ENCODE measurements at regions not wholly inside any gene's neighbourhood (a gene's known extent, or its start where the extent isn't known, plus 50 kb on each side); places are given as distances from the start of the nearest gene placed in this dataset.

DNA sequence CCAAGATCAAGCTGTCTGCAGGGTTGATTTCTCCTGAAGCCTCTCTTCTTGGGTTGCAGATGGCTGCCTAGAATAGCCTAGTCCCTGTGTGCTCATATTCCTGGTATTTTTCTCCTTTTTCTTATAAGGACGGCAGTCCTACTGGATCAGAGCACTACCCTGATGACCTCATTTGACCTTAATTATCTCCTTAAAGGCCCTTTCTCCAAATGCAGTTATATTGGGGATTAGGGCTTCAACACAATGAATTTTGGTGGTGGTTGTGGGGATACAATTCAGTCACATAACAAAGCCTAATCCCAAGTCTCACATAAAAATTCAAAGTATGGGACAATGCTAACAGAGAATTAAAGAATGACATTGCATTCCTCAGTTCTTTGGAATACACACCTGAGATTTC lies 238.8 kb upstream of the SALL1 start:
- TF ChIP-seq POLR2A (IDR thresholded peaks at IDR 0.05; ENCODE audit: low read depth) (no peak), EP300 (IDR thresholded peaks at IDR 0.05) (no peak), POLR2AphosphoS5 (IDR thresholded peaks at IDR 0.05) (no peak)
- TF ChIP-seq, protein P1, sequence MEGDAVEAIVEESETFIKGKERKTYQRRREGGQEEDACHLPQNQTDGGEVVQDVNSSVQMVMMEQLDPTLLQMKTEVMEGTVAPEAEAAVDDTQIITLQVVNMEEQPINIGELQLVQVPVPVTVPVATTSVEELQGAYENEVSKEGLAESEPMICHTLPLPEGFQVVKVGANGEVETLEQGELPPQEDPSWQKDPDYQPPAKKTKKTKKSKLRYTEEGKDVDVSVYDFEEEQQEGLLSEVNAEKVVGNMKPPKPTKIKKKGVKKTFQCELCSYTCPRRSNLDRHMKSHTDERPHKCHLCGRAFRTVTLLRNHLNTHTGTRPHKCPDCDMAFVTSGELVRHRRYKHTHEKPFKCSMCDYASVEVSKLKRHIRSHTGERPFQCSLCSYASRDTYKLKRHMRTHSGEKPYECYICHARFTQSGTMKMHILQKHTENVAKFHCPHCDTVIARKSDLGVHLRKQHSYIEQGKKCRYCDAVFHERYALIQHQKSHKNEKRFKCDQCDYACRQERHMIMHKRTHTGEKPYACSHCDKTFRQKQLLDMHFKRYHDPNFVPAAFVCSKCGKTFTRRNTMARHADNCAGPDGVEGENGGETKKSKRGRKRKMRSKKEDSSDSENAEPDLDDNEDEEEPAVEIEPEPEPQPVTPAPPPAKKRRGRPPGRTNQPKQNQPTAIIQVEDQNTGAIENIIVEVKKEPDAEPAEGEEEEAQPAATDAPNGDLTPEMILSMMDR (IDR thresholded peaks at IDR 0.05), result no peak
- intact Hi-C loops (cut with DNase I), result no loop called here
- H3K4me3 ChIP-seq, result no peak overlapping the region

DNA sequence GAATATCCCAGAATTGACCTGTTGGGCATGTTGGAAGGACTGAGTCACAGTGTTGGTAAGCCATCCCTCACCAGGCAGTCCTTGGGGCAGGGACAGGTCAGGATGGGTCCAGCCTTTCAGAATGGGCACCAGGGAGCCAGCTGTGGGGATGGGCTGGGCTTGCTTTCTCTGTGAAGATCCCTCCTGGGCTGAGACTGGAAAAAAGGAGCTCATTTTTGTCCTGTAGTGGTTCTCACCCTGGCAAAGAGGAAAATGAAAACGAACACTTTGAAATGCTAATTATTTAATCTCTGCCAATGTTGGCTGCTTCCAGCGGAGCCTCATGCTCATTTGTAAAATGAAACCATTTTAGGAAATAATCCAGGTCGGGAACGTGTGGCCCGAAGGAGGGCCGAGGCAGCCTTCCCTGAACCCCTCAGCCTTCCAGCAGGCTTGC lies 237.5 kb upstream of the SALL1 start:
- H3K27me3 ChIP-seq, result peaks cover 0 to 9% (median 0%) of the 10 kb centered on the region in 4 donors
- no peak for DNase-seq (ENCODE audit: extremely low spot score)
- TF ChIP-seq POLR2AphosphoS5 (IDR thresholded peaks at IDR 0.05) (no peak), POLR2A (IDR thresholded peaks at IDR 0.05; ENCODE audit: low read depth) (no peak), EP300 (IDR thresholded peaks at IDR 0.05) (no peak)

More for the DNA sequence above, 238.8 kb upstream of the SALL1 start:
- no peak for DNase-seq (ENCODE audit: extremely low spot score)
- peaks cover 0 to 9% (median 0%) of the 10 kb centered on the region in 4 donors for H3K27me3 ChIP-seq
- H3K9me3 ChIP-seq, result peaks cover 0 to 19% (median 12%) of the 10 kb centered on the region in 4 donors
- H3K36me3 ChIP-seq, result no peaks in the 10 kb centered on the region
- H3K4me1 ChIP-seq, result no peaks in the 10 kb centered on the region
- 31% methylated on average over 1 of the region's 1 CpG for WGBS
- no peak overlapping the region for H3K27ac ChIP-seq (replicated peaks in 1 of 4)

DNA sequence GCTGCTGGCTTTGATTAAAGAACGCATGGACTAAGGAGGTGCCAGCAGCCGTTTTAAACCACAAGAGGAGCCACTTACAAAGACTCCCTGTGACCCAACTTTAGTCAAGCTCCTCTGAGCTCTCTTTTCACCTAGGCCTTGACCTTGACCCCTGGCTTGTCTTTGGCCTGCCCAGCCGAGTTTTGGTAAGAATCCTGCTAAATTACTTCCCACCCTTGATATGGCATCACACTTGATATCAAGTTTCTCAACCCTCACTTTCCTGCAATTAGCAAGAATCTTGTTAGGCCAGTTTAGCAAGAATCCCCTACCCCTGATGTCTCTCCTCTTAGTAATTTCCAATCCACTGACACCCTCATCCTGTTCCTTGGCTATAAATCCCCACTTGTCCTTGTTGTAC lies 232.8 kb upstream of the SALL1 start:
- no peaks in the 10 kb centered on the region for H3K4me1 ChIP-seq
- no peak overlapping the region for H3K27ac ChIP-seq (replicated peaks in 1 of 4)
- no peak for TF ChIP-seq EP300 (IDR thresholded peaks at IDR 0.05)
- TF ChIP-seq POLR2AphosphoS5 (IDR thresholded peaks at IDR 0.05), result no peak
- TF ChIP-seq POLR2A (IDR thresholded peaks at IDR 0.05; ENCODE audit: low read depth), result no peak
- TF ChIP-seq, protein P1 (IDR thresholded peaks at IDR 0.05), result no peak
- intact Hi-C loops (cut with DNase I), result no loop called here
- 41% methylated on average over 3 of the region's 3 CpGs for WGBS
- no peaks in the 10 kb centered on the region for H3K36me3 ChIP-seq
- DNase-seq (ENCODE audit: extremely low spot score), result no peak
- no peaks in the 10 kb centered on the region for H3K27me3 ChIP-seq
- no peak overlapping the region for H3K4me3 ChIP-seq
- H3K9me3 ChIP-seq, result peaks cover 0 to 11% (median 5%) of the 10 kb centered on the region in 4 donors

More for the DNA sequence above, 237.5 kb upstream of the SALL1 start:
- H3K27ac ChIP-seq (replicated peaks in 1 of 4), result no peak overlapping the region
- peaks cover 0 to 19% (median 12%) of the 10 kb centered on the region in 4 donors for H3K9me3 ChIP-seq
- no peaks in the 10 kb centered on the region for H3K4me1 ChIP-seq
- no peak overlapping the region for H3K4me3 ChIP-seq
- WGBS, result 81% methylated on average over 6 of the region's 6 CpGs
- H3K36me3 ChIP-seq, result no peaks in the 10 kb centered on the region
- intact Hi-C loops (cut with DNase I), result no loop called here

DNA sequence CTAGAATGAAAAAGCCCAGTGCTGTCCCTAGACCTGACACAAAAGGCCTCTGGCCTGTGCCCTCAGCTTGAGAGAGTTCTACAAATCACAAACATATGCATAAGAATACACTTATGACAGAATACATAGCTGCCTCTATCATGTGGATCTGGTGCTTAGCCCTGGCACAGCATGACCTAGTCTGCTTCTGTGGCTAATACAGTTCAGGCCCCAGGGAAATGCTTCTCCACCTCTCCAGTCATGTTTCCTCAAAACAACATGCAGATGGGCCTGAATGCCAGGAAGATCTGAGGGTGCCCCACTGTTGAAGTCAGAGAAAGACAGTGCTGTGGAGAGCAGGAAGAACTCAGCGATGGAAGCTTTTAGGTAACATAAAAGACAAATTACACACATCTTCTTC lies 231.9 kb upstream of the SALL1 start:
- 90% methylated on average over 1 of the region's 1 CpG for WGBS
- TF ChIP-seq EP300 (IDR thresholded peaks at IDR 0.05) (no peak), POLR2A (IDR thresholded peaks at IDR 0.05; ENCODE audit: low read depth) (no peak), POLR2AphosphoS5 (IDR thresholded peaks at IDR 0.05) (no peak)
- TF ChIP-seq, protein P1 (IDR thresholded peaks at IDR 0.05), result no peak
- DNase-seq (ENCODE audit: extremely low spot score), result no peak
- Histone ChIP-seq H3K4me1 (no peaks in the 10 kb centered on the region), H3K27me3 (no peaks in the 10 kb centered on the region), H3K36me3 (no peaks in the 10 kb centered on the region), H3K4me3 (no peak overlapping the region), H3K27ac (replicated peaks in 1 of 4) (no peak overlapping the region), H3K9me3 (peaks cover 0 to 5% (median 0%) of the 10 kb centered on the region in 4 donors)
- intact Hi-C loops (cut with DNase I), result no loop called here

DNA sequence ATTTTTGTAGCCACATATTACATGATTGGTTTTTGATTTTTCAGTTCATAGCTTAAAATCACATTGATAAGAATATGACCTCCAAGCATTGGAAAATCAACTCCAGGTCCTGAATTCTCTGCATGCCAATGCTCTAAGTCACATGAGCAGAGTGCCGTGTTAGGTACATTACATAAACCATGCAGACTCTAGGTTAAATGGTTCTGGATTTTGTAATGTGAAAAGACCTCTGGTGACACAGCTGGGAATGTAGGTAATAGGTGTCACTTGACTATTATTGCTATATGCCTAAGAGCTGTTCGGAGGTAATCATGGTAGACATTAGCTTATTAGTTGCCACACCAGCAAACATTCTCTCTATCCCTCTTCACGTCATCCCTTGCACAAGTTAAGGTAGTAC lies 231.1 kb upstream of the SALL1 start:
- H3K36me3 ChIP-seq, result no peaks in the 10 kb centered on the region
- TF ChIP-seq POLR2A (IDR thresholded peaks at IDR 0.05; ENCODE audit: low read depth), result no peak
- TF ChIP-seq EP300 (IDR thresholded peaks at IDR 0.05), result no peak
- no peak for TF ChIP-seq POLR2AphosphoS5 (IDR thresholded peaks at IDR 0.05)
- TF ChIP-seq, protein P1 (IDR thresholded peaks at IDR 0.05), result no peak
- intact Hi-C loops (cut with DNase I), result no loop called here
- no peaks in the 10 kb centered on the region for H3K4me1 ChIP-seq
- no peak for DNase-seq (ENCODE audit: extremely low spot score)
- H3K27me3 ChIP-seq, result no peaks in the 10 kb centered on the region
- no peak overlapping the region for H3K27ac ChIP-seq (replicated peaks in 1 of 4)
- H3K9me3 ChIP-seq, result peaks cover 0 to 5% (median 0%) of the 10 kb centered on the region in 4 donors
- WGBS, result 65% methylated on average over 3 of the region's 3 CpGs
- no peak overlapping the region for H3K4me3 ChIP-seq
